ENCODE measurements at regions not wholly inside any gene's neighbourhood (a gene's known extent, or its start where the extent isn't known, plus 50 kb on each side); places are given as distances from the start of the nearest gene placed in this dataset.

DNA sequence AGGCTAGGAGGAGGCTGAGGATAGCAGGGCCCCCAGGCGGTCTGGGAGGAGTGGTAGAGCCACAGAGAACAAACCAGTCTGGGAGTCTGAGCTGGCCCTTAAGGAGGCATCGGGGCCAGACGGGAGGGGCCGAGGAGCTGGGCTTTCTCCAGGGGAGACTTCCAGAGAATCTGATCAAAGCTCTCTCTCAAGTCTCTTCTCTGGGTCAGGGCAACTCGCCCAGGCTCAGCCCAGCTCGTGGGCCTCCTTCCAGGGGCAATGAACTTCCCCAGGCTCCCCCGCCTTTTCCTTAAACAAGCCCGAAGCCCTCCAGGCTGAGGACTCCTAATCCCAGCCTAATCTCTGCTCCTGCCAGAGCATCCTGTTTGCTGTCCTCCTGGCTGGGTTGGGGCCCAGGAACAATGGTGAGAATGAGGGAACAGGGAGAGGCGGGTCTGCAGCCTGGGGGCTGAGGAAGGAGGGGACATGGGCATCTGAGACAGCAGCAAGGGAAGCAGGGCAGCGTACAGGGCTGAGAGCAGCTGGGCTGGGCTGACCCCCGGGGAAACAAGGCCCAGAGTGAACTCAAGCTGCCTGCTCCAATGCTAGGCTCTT, 173.6 kb downstream of the ANKRD60 start:
- no peak for TF ChIP-seq POLR2A (IDR thresholded peaks at IDR 0.05; ENCODE audit: low read depth, low read length)
- no peak for TF ChIP-seq SPI1 (IDR thresholded peaks at IDR 0.05; ENCODE audit: low read depth, low read length)
- no peak for TF ChIP-seq POLR2AphosphoS5 (IDR thresholded peaks at IDR 0.05; ENCODE audit: low read depth, low read length)

Data from GM12891 (cell line).